ENCODE measurements at regions not wholly inside any gene's neighbourhood (a gene's known extent, or its start where the extent isn't known, plus 50 kb on each side); places are given as distances from the start of the nearest gene placed in this dataset.

- CTCF ChIA-PET, result no interaction called here
- no peaks in the 10 kb centered on the region for H3K4me1 Mint-ChIP-seq (ENCODE audit: low read depth, unreplicated experiment)
- Histone ChIP-seq H3K36me3 (ENCODE audit: control insufficient read depth, insufficient read depth, low read length) (no peaks in the 10 kb centered on the region), H3K27me3 (replicated peaks; ENCODE audit: control insufficient read depth, insufficient read depth, low read length) (no peaks in the 10 kb centered on the region; the same call in 1 of the 2 replicates), H3K9me3 (no peaks in the 10 kb centered on the region), H3K4me3 (ENCODE audit: low read depth, low read length) (no peak overlapping the region), H3K4me1 (no peaks in the 10 kb centered on the region)
- no peaks in the 10 kb centered on the region for H3K9me3 Mint-ChIP-seq (ENCODE audit: unreplicated experiment)
- DNase-seq, result no peak
- intact Hi-C loops (cut with micrococcal nuclease; ENCODE audit: unreplicated experiment), result no loop called here
- H3K27ac Mint-ChIP-seq (ENCODE audit: unreplicated experiment), result no peak overlapping the region
- no peaks in the 10 kb centered on the region for H3K36me3 Mint-ChIP-seq (ENCODE audit: insufficient read depth, unreplicated experiment)
- BruUV-seq (replicated peaks), result no TSS peak
- TF ChIP-seq, protein P1, sequence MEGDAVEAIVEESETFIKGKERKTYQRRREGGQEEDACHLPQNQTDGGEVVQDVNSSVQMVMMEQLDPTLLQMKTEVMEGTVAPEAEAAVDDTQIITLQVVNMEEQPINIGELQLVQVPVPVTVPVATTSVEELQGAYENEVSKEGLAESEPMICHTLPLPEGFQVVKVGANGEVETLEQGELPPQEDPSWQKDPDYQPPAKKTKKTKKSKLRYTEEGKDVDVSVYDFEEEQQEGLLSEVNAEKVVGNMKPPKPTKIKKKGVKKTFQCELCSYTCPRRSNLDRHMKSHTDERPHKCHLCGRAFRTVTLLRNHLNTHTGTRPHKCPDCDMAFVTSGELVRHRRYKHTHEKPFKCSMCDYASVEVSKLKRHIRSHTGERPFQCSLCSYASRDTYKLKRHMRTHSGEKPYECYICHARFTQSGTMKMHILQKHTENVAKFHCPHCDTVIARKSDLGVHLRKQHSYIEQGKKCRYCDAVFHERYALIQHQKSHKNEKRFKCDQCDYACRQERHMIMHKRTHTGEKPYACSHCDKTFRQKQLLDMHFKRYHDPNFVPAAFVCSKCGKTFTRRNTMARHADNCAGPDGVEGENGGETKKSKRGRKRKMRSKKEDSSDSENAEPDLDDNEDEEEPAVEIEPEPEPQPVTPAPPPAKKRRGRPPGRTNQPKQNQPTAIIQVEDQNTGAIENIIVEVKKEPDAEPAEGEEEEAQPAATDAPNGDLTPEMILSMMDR (IDR thresholded peaks at IDR 0.05; ENCODE audit: insufficient read depth in 1 of 2, low read depth in 1 of 2, low read length in 1 of 2, severe bottlenecking in 1 of 2, unreplicated experiment in 1 of 2), result no peak
- POLR2A ChIA-PET, result no interaction called here
- H3K4me3 Mint-ChIP-seq (ENCODE audit: unreplicated experiment), result no peak overlapping the region
- peaks cover 13% of the 10 kb centered on the region for H3K27me3 Mint-ChIP-seq (ENCODE audit: insufficient read depth, unreplicated experiment)
Observed at GRCh38 chr1:221164951-221165838, 286.0 kb downstream of the HLX start.

- ChIA-PET POLR2A (no interaction called here), CTCF (no interaction called here)
- Histone ChIP-seq H3K4me1 (no peaks in the 10 kb centered on the region), H3K36me3 (ENCODE audit: control insufficient read depth, insufficient read depth, low read length) (no peaks in the 10 kb centered on the region), H3K4me3 (ENCODE audit: low read depth, low read length) (no peak overlapping the region), H3K9me3 (no peaks in the 10 kb centered on the region), H3K27me3 (replicated peaks; ENCODE audit: control insufficient read depth, insufficient read depth, low read length) (no peaks in the 10 kb centered on the region; the same call in 1 of the 2 replicates)
- no TSS peak for BruUV-seq (replicated peaks)
- Mint-ChIP-seq H3K4me1 (ENCODE audit: low read depth, unreplicated experiment) (no peaks in the 10 kb centered on the region), H3K4me3 (ENCODE audit: unreplicated experiment) (no peak overlapping the region), H3K27ac (ENCODE audit: unreplicated experiment) (no peak overlapping the region), H3K9me3 (ENCODE audit: unreplicated experiment) (no peaks in the 10 kb centered on the region), H3K36me3 (ENCODE audit: insufficient read depth, unreplicated experiment) (no peaks in the 10 kb centered on the region), H3K27me3 (ENCODE audit: insufficient read depth, unreplicated experiment) (peaks cover 13% of the 10 kb centered on the region)
- DNase-seq, result no peak
- TF ChIP-seq, protein P1 (IDR thresholded peaks at IDR 0.05; ENCODE audit: insufficient read depth in 1 of 2, low read depth in 1 of 2, low read length in 1 of 2, severe bottlenecking in 1 of 2, unreplicated experiment in 1 of 2), result no peak
- intact Hi-C loops (cut with micrococcal nuclease; ENCODE audit: unreplicated experiment), result no loop called here
Observed at GRCh38 chr1:221165839-221166500, 286.7 kb downstream of the HLX start.

DNA sequence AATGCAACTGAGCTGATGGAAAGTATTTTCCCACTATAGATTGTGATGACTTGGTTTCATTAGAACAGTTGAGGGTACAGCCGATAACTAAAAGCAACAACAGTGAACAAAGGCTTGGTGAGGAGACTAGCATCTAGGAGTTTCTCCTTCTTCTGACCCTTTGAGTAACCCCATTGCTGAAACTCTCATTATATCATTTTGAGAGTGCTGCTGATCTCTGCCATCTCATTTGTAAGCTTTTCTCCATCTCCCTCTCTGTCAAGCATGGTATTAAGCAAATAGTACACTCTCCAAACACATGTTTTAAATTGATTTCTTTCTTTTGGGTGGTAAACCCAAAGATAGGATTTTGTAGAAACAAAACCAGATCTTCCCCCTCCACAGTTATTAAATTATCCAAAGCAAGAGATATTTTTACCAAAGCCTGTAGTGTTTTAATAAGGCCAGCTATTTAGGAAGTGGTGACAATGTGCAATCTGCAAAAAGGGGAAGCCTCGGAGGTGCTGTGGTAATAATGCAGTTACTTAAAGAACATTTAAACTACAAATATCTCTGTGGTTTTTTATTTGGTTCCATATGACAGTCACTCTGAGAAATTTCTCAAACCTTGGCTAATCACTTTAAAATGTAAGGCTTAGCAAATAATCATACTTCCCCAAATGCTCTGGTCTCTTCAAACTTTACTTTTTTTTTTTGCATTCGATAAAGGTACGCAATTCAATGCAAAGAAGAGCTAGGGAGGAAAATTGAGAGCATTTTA is 287.5 kb downstream of the HLX start:
- no peak for DNase-seq
- H3K36me3 Mint-ChIP-seq (ENCODE audit: insufficient read depth, unreplicated experiment), result no peaks in the 10 kb centered on the region
- no peaks in the 10 kb centered on the region for H3K9me3 Mint-ChIP-seq (ENCODE audit: unreplicated experiment)
- H3K27ac Mint-ChIP-seq (ENCODE audit: unreplicated experiment), result no peak overlapping the region
- Histone ChIP-seq H3K4me1 (no peaks in the 10 kb centered on the region), H3K27me3 (replicated peaks; ENCODE audit: control insufficient read depth, insufficient read depth, low read length) (no peaks in the 10 kb centered on the region; the same call in 1 of the 2 replicates), H3K4me3 (ENCODE audit: low read depth, low read length) (no peak overlapping the region), H3K36me3 (ENCODE audit: control insufficient read depth, insufficient read depth, low read length) (no peaks in the 10 kb centered on the region), H3K9me3 (no peaks in the 10 kb centered on the region)
- ChIA-PET POLR2A (no interaction called here), CTCF (no interaction called here)
- H3K4me3 Mint-ChIP-seq (ENCODE audit: unreplicated experiment), result no peak overlapping the region
- TF ChIP-seq, protein P1 (IDR thresholded peaks at IDR 0.05; ENCODE audit: insufficient read depth in 1 of 2, low read depth in 1 of 2, low read length in 1 of 2, severe bottlenecking in 1 of 2, unreplicated experiment in 1 of 2), result no peak
- intact Hi-C loops (cut with micrococcal nuclease; ENCODE audit: unreplicated experiment), result no loop called here
- H3K27me3 Mint-ChIP-seq (ENCODE audit: insufficient read depth, unreplicated experiment), result peaks cover 13% of the 10 kb centered on the region
- no peaks in the 10 kb centered on the region for H3K4me1 Mint-ChIP-seq (ENCODE audit: low read depth, unreplicated experiment)
- no TSS peak for BruUV-seq (replicated peaks)

Data from Caco-2 (cell line).